Mesenchymal stem cell (in vitro differentiated cells and primary cell): ENCODE measurements at regions not wholly inside any gene's neighbourhood (a gene's known extent, or its start where the extent isn't known, plus 50 kb on each side); places are given as distances from the start of the nearest gene placed in this dataset.

Experiments used
- DNase-seq: peaks from one replicate; pipeline ENCODE4 v3.0.0-alpha.2; 2013
- H2AFZ ChIP-seq: one replicate; pipeline ENCODE4 v1.6.1; 2013; ENCODE audit warnings: low read depth, mild to moderate bottlenecking, control low read depth, inconsistent platforms, low read length, moderate library complexity
- H2AK5ac ChIP-seq: 2 replicates; pipeline ENCODE4 v1.6.1; 2013; ENCODE audit warnings: low read length, moderate library complexity, mild to moderate bottlenecking, inconsistent platforms; ENCODE audit not compliant: severe bottlenecking
- H2BK120ac ChIP-seq: one replicate; pipeline ENCODE4 v1.6.1; 2013; ENCODE audit warnings: low read depth, mild to moderate bottlenecking, inconsistent platforms, low read length, moderate library complexity
- H2BK12ac ChIP-seq, 2 experiments: one replicate each; pipeline ENCODE4 v1.6.1; 2013; ENCODE audit warnings: inconsistent platforms in 2 of 2, low read length in 2 of 2, mild to moderate bottlenecking in 2 of 2, moderate library complexity in 2 of 2, control low read depth in 1 of 2
- H2BK15ac ChIP-seq: one replicate; pipeline ENCODE4 v1.6.1; 2013; ENCODE audit warnings: mild to moderate bottlenecking, low read depth, inconsistent platforms; ENCODE audit not compliant: poor library complexity, severe bottlenecking
- H2BK5ac ChIP-seq: 2 replicates; pipeline ENCODE4 v1.6.1; 2013; ENCODE audit warnings: low read depth, mild to moderate bottlenecking, low read length, control low read depth, inconsistent platforms; ENCODE audit not compliant: poor library complexity, severe bottlenecking
- H3K14ac ChIP-seq, 2 experiments: one replicate each; pipeline ENCODE4 v1.6.1; 2013; ENCODE audit warnings: inconsistent platforms in 2 of 2, low read length in 2 of 2, control low read depth in 1 of 2, mild to moderate bottlenecking in 1 of 2, moderate library complexity in 1 of 2
- H3K18ac ChIP-seq, 2 experiments: one replicate each; pipeline ENCODE4 v1.6.1; 2013; ENCODE audit warnings: inconsistent platforms in 2 of 2, low read length in 2 of 2, control low read depth in 1 of 2, low read depth in 1 of 2, mild to moderate bottlenecking in 1 of 2
- H3K23ac ChIP-seq, 2 experiments: one replicate each; pipeline ENCODE4 v1.6.1; 2013; ENCODE audit warnings: inconsistent platforms in 2 of 2, low read length in 2 of 2, mild to moderate bottlenecking in 2 of 2, moderate library complexity in 2 of 2, control low read depth in 1 of 2
- H3K27ac ChIP-seq: 2 replicates; pipeline ENCODE4 v1.5.1; 2013; ENCODE audit warnings: mild to moderate bottlenecking, moderate library complexity, low read length, control low read depth, inconsistent platforms; ENCODE audit not compliant: poor library complexity, severe bottlenecking
- H3K27me3 ChIP-seq, 2 experiments: 2 replicates each; pipeline versions ENCODE4 v1.6.1 to v1.7.0; 2013; ENCODE audit warnings: low read length in 2 of 2, mild to moderate bottlenecking in 2 of 2, moderate library complexity in 2 of 2, control low read depth in 1 of 2, inconsistent platforms in 1 of 2; ENCODE audit not compliant: control insufficient read depth in 1 of 2, insufficient read depth in 1 of 2
- H3K36me3 ChIP-seq, 2 experiments: 2 replicates each; pipeline versions ENCODE4 v1.6.1 to v1.7.0; 2013; ENCODE audit warnings: low read length in 2 of 2, control low read depth in 1 of 2, inconsistent platforms in 1 of 2, low read depth in 1 of 2, mild to moderate bottlenecking in 1 of 2; ENCODE audit not compliant: insufficient read depth in 2 of 2, control insufficient read depth in 1 of 2
- H3K4ac ChIP-seq, 2 experiments: one replicate each; pipeline ENCODE4 v1.6.1; 2013; ENCODE audit warnings: inconsistent platforms in 2 of 2, low read length in 2 of 2, mild to moderate bottlenecking in 2 of 2, moderate library complexity in 2 of 2, control low read depth in 1 of 2, low read depth in 1 of 2
- H3K4me1 ChIP-seq: 2 replicates; pipeline ENCODE4 v1.6.1; 2013; ENCODE audit warnings: low read depth, low read length, control low read depth; ENCODE audit not compliant: control insufficient read depth, insufficient read depth
- H3K4me2 ChIP-seq: 2 replicates; pipeline ENCODE4 v1.6.1; 2013; ENCODE audit warnings: low read length, mild to moderate bottlenecking, inconsistent platforms; ENCODE audit not compliant: poor library complexity, severe bottlenecking
- H3K4me3 ChIP-seq, 2 experiments: 2 replicates each; pipeline versions ENCODE4 v1.5.1 to v1.7.0; 2013; ENCODE audit warnings: low read length in 2 of 2, mild to moderate bottlenecking in 2 of 2, control low read depth in 1 of 2, low read depth in 1 of 2; ENCODE audit not compliant: insufficient read depth in 1 of 2
- H3K79me1 ChIP-seq: replicated peaks from 2 replicates; pipeline ENCODE4 v1.6.1; 2013; ENCODE audit warnings: mild to moderate bottlenecking, control low read depth, low read length, inconsistent platforms; ENCODE audit not compliant: poor library complexity, severe bottlenecking
- H3K9ac ChIP-seq: 2 replicates; pipeline ENCODE4 v1.7.0; 2013; ENCODE audit warnings: mild to moderate bottlenecking, low read length, moderate library complexity
- H3K9me3 ChIP-seq: 2 replicates; pipeline ENCODE4 v1.7.0; 2013; ENCODE audit warnings: mild to moderate bottlenecking, low read length; ENCODE audit not compliant: control insufficient read depth
- H4K8ac ChIP-seq: one replicate; pipeline ENCODE4 v1.6.1; 2013; ENCODE audit warnings: inconsistent platforms, mild to moderate bottlenecking, low read length, moderate library complexity
- H4K91ac ChIP-seq: one replicate; pipeline ENCODE4 v1.6.1; 2013; ENCODE audit warnings: mild to moderate bottlenecking, low read length, inconsistent platforms
- WGBS: methylation state at CpG from one replicate; pipeline ENCODE4 v1.1.7; 2013; ENCODE audit warnings: mixed read lengths; 5-methylcytosine and 5-hydroxymethylcytosine counted together

DNA sequence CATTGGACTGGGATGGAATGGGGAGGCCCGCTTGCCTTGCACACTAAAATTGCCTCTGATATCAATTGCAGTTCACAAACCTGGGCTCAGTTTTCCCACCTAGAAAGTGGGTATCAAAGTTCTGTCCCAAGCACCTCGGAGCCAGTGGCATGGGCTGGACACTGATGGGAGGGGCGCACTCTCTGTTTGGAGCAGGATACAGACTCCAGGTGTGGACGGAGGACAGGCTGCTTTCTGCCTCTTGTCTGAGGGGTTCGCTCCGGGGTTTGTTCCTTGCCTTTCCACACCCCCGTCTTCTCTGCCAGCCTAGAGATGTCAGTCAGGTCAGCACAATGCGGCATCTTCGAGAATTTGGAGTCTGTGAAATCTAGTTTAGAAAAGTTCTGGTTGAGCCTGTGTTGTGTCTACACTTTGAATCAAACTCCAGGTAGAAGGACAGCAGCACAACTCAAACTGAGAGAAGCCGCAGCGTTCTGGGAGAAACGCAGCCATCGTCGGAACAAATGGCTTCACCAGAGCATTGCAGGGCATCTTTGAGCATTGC is 141.9 kb downstream of the TEX29 start:
- no peak overlapping the region for H3K18ac ChIP-seq
- WGBS = 88% methylated on average over 14 of the region's 14 CpGs
- H3K36me3 ChIP-seq = no peaks in the 10 kb centered on the region
- H3K23ac ChIP-seq = no peak overlapping the region
- no peak overlapping the region for H2AFZ ChIP-seq
- H2AK5ac ChIP-seq = no peak overlapping the region
- no peak overlapping the region for H2BK12ac ChIP-seq
- H3K9ac ChIP-seq = no peak overlapping the region
- no peak overlapping the region for H4K91ac ChIP-seq
- no peaks in the 10 kb centered on the region for H3K4me1 ChIP-seq
- H2BK15ac ChIP-seq = no peak overlapping the region
- H3K4me3 ChIP-seq = no peak overlapping the region
- H3K27me3 ChIP-seq = peaks cover 0 to 57% of the 10 kb centered on the region in 2 experiments
- H3K4me2 ChIP-seq = no peak overlapping the region
- no peak overlapping the region for H3K14ac ChIP-seq
- no peak overlapping the region for H2BK5ac ChIP-seq
- H3K79me1 ChIP-seq = no peaks in the 10 kb centered on the region
- DNase-seq = no peak
- no peak overlapping the region for H3K27ac ChIP-seq
- H2BK120ac ChIP-seq = no peak overlapping the region
- no peak overlapping the region for H3K4ac ChIP-seq
- no peaks in the 10 kb centered on the region for H3K9me3 ChIP-seq
- no peak overlapping the region for H4K8ac ChIP-seq

DNA sequence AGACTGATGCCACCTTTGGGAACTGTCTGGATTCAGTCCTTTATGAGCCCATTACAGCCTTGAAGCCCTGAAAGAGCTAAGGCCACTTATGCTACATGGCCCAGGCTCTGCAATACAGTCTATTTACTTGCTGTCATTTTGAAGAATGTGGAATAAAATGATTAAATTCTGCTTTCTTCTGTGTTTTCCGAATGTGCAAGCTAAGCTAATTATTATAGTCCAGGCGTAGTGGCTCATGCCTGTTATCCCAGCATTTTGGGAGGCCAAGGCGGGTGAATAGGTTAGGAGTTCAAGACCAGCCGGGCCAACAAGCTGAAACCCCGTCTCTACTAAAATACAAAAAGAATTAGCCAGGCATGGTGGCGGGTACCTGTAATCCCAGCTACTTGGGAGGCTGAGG is 142.5 kb downstream of the TEX29 start:
- peaks cover 0 to 61% of the 10 kb centered on the region in 2 experiments for H3K27me3 ChIP-seq

DNA sequence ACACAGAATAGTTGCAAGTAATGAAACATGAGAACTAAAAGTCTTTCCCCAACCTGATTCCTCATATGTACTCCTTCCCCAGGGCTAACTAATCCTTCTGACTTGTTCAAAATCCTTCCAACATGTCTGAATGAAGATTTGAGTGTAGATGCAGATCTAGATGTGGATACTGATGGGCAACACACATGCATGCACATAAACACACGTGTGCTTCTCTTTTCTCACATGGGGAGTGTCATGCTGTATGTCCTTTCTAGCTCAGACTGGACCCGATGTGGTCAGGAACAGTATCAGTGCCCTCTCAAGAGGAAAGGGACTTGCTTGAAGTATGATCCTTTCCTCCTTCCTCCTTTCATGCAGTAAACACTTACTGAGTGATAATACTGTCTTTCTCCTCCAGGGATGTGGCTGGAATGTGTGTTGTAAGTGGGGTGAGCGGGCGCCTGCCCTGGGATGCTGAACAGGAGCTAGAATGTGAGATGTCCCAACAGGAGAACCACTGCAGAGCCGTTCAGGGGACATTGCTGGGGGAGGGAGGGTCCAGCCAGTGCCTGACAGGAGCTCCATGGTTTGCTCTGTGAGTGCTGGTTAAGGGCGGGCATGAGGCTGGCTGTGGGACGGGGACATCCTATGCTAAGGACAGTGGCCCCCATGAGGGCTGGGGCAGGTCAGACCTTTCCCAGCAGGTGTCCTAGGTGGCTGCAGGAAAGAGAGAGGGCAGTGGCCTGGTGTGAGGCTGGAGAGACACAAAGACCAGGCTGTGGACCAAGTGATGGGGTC is 146.9 kb downstream of the TEX29 start:
- no peak overlapping the region for H2AFZ ChIP-seq
- 75% methylated on average over 7 of the region's 7 CpGs for WGBS

More for the DNA sequence above, 142.5 kb downstream of the TEX29 start:
- Histone ChIP-seq H3K79me1 (no peaks in the 10 kb centered on the region), H3K4me1 (no peaks in the 10 kb centered on the region), H3K4me3 (no peak overlapping the region), H2AK5ac (no peak overlapping the region), H3K18ac (no peak overlapping the region), H2BK15ac (no peak overlapping the region), H4K8ac (no peak overlapping the region), H2BK5ac (no peak overlapping the region), H3K14ac (no peak overlapping the region), H3K4me2 (no peak overlapping the region), H2BK120ac (no peak overlapping the region), H3K4ac (no peak overlapping the region), H4K91ac (no peak overlapping the region), H3K9me3 (no peaks in the 10 kb centered on the region), H3K36me3 (no peaks in the 10 kb centered on the region), H2BK12ac (no peak overlapping the region), H3K23ac (no peak overlapping the region), H3K9ac (no peak overlapping the region), H3K27ac (no peak overlapping the region), H2AFZ (no peak overlapping the region)
- WGBS = 84% methylated on average over 6 of the region's 6 CpGs
- DNase-seq = no peak

DNA sequence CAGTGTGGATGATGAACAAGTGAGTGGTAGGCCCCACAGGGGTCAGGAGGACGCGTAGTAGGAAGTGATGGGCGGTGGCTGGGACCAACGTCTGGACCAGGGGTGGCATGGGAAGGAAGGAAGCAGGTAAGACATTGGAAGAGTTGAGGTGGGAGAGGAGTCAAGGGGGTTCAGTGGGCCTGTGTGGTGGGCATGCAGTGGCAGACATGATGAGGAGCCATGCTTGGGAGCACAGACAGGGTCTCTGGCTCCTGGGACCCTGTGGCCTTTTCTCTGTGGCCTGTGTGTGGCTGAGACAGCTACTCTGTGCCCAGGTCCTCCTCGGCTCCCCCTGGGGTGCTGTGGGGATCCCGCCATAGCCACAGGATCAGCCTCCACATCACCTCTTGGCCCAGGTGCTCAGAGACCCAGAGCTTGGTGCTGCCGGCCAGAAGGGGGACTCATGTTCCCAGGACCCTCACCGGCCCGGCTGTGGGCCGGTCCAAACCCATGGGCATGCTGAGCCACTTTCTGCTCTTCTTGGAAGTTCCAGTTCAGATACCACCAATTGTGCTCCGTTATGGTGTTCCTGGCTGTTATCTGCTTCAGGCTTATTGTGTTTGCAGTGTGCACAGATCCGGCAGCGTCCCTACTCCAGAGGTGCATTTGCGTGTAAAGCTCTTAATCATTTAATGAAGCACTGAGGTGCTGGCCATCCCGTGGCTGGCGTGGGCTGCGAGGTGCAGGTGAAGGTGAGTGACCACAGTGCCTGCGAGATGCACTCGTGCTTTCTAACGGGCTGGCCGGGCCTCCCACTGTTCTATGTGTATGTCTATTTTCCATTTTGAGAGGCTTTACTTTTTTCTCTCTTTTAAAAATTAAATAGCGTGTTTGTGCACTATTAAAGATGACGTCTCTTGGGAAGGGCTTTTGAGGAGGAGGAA is 147.9 kb downstream of the TEX29 start:
- Histone ChIP-seq H3K4me3 (no peak overlapping the region), H3K23ac (no peak overlapping the region), H2AK5ac (no peak overlapping the region), H3K14ac (no peak overlapping the region), H2BK12ac (no peak overlapping the region), H2BK15ac (no peak overlapping the region), H2AFZ (no peak overlapping the region), H3K27ac (no peak overlapping the region), H3K4me2 (no peak overlapping the region), H3K9ac (no peak overlapping the region), H2BK5ac (no peak overlapping the region), H3K18ac (no peak overlapping the region), H3K79me1 (no peaks in the 10 kb centered on the region), H3K27me3 (peaks cover 0 to 43% of the 10 kb centered on the region in 2 experiments), H2BK120ac (no peak overlapping the region), H3K9me3 (no peaks in the 10 kb centered on the region), H3K36me3 (no peaks in the 10 kb centered on the region), H3K4me1 (no peaks in the 10 kb centered on the region), H3K4ac (no peak overlapping the region), H4K8ac (no peak overlapping the region), H4K91ac (no peak overlapping the region)
- 84% methylated on average over 23 of the region's 23 CpGs for WGBS
- DNase-seq = no peak

More for the DNA sequence above, 146.9 kb downstream of the TEX29 start:
- H2BK5ac ChIP-seq = no peak overlapping the region
- H3K27me3 ChIP-seq = peaks cover 0 to 43% of the 10 kb centered on the region in 2 experiments
- H3K9ac ChIP-seq = no peak overlapping the region
- H3K4ac ChIP-seq = no peak overlapping the region
- H2BK120ac ChIP-seq = no peak overlapping the region
- H2BK15ac ChIP-seq = no peak overlapping the region
- no peak overlapping the region for H3K4me3 ChIP-seq
- H3K18ac ChIP-seq = no peak overlapping the region
- no peak overlapping the region for H3K4me2 ChIP-seq
- no peaks in the 10 kb centered on the region for H3K36me3 ChIP-seq
- no peak overlapping the region for H2AK5ac ChIP-seq
- no peak overlapping the region for H3K23ac ChIP-seq
- H3K79me1 ChIP-seq = no peaks in the 10 kb centered on the region
- H3K27ac ChIP-seq = no peak overlapping the region
- no peaks in the 10 kb centered on the region for H3K9me3 ChIP-seq
- no peak overlapping the region for H4K8ac ChIP-seq
- no peak overlapping the region for H3K14ac ChIP-seq
- H2BK12ac ChIP-seq = no peak overlapping the region
- no peak overlapping the region for H4K91ac ChIP-seq
- no peak for DNase-seq
- H3K4me1 ChIP-seq = no peaks in the 10 kb centered on the region
